HG03521 (cell line): ENCODE measurements at regions not wholly inside any gene's neighbourhood (a gene's known extent, or its start where the extent isn't known, plus 50 kb on each side); places are given as distances from the start of the nearest gene placed in this dataset.

Source experiments
- ATAC-seq: cut with Tn5 transposase; IDR thresholded peaks from one replicate; pipeline ENCODE4 v1.9.1; 2021; ENCODE audit warnings: mild to moderate bottlenecking, moderate library complexity; ENCODE audit not compliant: unreplicated experiment

- peak; percentile 33 for ATAC-seq
Measured at GRCh38 chr1:149841597-149842238, 57.6 kb upstream of the BOLA1 start.

GRCh38 chr1:149842458-149843064 lies 56.8 kb upstream of the BOLA1 start:
- peak; percentile 47 for ATAC-seq

GRCh38 chr1:149843431-149844041 lies 55.8 kb upstream of the BOLA1 start:
- ATAC-seq: no peak

GRCh38 chr1:149844101-149844500 lies 55.3 kb upstream of the BOLA1 start:
- no peak for ATAC-seq

DNA sequence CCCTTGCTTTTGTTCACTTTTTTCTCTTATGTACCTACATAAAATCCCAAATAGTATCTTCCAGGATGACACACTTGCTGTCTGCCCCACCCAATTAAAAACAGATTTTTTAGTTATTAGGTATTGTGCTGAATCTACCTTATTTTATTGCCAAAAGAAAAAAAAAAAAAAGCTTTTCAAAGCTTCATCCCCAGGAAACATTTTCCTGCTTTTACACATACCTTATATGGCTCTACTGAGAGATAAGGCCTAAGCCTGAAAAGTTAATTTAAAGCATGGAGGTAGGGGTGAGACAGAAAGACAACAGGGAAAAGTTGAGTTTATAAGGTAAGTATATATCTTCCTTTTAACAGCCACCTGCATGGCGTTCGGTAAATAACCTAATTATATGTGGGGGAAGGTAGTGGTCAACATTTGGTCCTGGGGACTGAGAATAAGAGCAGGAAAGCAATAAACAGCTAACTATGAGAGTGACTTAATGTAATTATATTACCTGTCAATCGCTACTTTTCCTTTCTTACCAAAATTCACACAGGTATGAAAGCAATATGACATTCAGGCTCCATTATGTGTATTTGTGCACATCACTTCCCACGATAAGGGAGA lies 54.6 kb upstream of the BOLA1 start:
- ATAC-seq: no peak

DNA sequence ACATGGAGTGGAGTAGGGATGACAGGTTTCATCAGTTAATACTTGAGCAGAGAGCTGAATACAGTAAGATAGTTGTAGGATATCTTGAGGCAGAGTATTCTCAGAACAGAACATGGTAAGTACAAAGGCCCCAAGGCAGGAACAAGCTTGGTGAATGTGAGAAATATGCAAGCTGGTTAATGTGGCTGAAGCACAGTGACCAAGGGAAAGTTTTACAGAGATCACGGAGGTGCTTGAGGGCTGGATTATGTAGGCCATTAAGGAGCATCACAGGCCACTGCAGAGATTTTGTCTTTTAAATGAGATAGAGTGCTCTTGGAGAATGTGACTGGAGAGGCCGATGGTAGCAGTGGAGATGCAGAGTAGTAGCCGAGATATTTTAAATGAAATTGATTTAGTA lies 54.0 kb upstream of the BOLA1 start:
- no peak for ATAC-seq

- no peak for ATAC-seq
Measured at GRCh38 chr1:149846042-149846441, 53.3 kb upstream of the BOLA1 start.

DNA sequence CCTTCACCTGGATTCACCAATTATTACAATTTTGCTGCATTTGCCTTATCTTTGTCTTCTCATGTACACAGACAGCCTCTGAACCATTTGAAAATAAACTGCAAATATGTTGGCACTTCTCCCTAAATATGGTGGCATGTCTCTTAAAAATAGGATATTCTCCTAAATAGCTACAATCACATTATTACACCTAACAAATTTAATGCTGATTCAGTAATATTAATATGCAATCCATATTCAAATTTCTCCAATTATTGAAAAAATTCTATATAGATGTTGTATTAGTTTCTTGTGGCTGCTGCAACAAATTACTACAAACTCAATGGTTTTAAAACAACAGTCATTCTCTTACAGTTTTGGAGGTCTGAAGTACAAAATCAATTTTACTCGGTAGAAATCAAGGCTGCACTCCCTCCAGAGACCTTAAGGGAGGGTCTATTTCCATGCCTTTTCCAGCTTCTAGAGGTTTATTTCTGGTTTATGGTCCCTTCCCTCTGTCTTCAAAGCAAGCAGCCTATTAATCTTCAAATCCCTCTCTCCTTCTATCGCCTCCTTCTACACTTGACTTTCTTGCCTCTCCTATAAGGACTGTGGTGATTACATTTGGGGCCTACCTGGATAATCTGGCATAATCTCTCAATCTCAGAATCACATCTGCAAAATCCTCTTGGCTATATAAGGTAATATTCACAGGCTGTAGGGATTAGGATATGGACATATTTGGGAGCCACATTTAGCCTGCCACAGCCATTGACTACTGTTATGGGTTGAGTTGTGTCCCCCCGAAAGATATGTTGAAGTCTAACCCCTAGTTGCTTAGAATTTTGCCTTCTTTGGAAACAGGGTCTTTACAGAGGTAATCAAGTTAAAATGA lies 52.5 kb upstream of the BOLA1 start:
- ATAC-seq: no peak

DNA sequence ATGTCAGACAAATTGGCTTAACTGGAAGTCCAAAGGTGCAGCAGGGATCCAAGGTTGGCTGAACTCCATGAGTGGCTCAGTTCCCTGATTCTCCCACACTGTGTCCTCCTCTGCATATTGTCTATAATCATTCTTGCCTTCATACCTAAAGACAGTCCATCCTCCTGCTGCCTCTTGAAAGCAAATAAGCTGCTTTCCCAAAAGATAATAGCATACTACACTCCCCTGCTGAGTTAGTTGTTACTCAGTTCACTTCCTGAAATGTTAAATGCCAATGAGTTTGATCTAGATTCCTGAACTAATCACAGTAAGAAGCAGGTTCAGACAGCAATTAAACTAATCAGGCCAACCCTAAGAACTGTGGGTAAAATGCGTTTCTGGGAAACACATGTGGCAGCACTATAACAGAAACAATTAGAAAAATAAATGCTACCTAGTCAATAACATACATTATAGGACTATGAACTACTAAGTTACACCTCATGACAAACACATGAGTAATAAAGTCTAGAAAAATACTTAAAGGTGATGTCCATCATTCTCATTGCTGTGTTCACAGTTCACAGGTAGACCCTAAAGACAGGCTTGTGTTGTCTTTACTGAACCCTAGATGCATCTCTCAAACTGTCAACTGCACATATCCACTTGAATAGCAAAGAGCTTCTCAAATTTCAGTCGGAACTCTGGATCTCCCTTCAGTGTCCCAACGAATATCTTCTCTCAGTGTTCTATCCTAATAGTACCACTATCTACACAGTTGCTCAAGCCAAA lies 50.8 kb upstream of the BOLA1 start:
- ATAC-seq: no peak

- ATAC-seq: no peak
Measured at GRCh38 chr1:149849111-149849946, 50.0 kb upstream of the BOLA1 start.
